HG03196 (cell line): ENCODE measurements at regions not wholly inside any gene's neighbourhood (a gene's known extent, or its start where the extent isn't known, plus 50 kb on each side); places are given as distances from the start of the nearest gene placed in this dataset.

Experiments used
- ATAC-seq: cut with Tn5 transposase; IDR thresholded peaks from one replicate; pipeline ENCODE4 v1.9.1; 2021; ENCODE audit not compliant: unreplicated experiment

DNA sequence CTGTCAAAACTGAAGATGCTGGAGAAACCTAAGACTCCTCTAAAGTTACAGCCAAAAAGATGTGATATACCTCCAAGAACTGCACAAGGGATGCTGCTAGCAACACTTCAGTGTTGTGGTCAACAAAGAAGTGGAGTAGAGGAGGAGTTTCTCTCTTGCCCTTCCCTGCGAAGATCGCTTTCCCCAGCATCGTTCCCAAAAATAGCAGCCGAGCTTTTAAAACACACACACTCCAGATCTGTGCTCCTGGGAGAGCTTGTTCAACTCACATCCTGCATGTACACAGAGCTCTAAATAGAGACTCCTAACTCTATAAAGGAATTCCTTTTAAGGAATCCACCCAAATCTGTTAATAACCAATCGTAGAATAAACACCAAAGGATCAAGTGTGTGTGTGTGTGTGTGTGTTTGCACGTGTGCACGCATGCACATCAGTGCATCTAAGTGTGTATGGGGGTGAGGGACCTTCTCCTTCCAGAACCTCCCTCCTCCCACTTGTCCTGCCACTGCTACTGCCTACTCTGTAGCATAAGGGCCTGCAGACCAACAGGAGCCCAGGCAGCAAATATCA is 58.5 kb downstream of the PSMG1 start:
- no peak for ATAC-seq

DNA sequence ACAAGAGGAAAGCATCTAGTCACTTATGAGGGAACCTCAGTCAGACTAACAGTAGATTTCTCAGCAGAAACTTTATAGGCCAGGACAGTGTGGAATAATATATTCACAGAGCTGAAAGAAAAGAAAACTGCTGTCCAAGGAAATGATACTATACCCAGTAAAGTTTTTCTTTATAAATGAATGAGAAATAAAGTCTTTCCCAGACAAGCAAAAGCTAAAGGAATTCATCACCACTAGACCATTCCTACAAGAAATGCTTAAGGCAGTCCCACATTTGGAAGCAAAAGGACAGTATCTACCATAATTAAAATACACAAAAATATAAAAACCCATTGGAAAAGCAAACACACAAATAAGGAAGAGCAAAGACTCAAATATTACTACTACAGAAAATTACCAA is 59.9 kb downstream of the PSMG1 start:
- ATAC-seq: no peak

DNA sequence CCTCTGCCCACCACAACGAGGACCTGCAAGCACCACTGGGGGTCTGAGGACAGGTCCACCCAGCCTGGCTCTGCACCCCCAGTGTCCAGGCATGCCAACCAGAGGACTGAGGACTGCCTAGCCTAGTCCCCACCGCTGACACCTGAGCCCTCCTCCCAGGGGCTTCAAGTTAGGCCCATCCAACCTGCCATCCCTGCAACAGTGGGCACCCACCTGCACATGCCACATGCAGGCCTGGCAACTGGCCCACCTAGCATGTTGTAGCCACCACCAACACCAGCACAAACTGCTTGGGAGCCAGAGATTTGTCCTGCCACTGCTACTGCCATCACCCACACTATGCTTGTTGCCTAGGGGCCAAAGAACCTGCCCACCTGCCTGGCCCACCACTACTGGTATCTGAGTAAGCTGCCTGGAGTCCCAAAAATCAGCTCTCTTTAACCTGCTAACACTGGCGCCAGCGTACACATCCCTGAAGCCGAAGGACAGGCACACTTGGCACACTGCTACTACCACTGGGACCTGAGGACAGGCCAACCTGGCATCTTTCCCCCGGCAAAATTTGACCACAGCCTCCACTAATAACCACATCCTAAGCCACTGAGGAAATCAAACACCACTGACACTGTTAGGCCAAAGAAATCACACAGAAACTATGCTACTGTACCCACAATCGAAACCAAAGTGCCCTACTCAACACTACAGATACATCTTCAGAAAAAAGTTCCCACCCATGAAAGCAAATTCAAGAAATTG is 61.5 kb downstream of the PSMG1 start:
- ATAC-seq: no peak

- no peak for ATAC-seq
These were observed 62.2 kb downstream of the PSMG1 start for GRCh38 chr21:39120876-39121599.

DNA sequence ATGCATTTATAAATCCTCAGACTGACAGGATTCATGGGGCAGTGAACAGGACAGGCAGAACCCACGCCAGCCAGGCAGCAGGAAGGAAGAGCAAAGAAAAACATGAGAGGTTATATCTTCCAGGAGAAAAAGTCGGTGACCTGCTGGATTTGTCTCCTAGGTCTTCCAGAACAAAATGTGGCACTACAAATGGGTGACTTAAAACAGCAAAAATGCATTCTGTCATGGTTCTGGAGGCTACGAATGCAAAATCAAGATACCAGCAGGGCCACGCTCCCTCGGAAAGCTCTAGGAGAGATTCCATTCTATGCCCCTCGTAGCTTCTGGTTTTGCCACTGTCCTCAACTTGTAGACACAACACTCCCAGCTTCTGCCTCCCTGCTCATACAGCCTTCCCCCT is 63.4 kb downstream of the PSMG1 start:
- ATAC-seq: no peak

- ATAC-seq: no peak
These were observed 64.5 kb downstream of the PSMG1 start for GRCh38 chr21:39118604-39119215.

- no peak for ATAC-seq
These were observed 65.2 kb downstream of the PSMG1 start for GRCh38 chr21:39118061-39118460.

DNA sequence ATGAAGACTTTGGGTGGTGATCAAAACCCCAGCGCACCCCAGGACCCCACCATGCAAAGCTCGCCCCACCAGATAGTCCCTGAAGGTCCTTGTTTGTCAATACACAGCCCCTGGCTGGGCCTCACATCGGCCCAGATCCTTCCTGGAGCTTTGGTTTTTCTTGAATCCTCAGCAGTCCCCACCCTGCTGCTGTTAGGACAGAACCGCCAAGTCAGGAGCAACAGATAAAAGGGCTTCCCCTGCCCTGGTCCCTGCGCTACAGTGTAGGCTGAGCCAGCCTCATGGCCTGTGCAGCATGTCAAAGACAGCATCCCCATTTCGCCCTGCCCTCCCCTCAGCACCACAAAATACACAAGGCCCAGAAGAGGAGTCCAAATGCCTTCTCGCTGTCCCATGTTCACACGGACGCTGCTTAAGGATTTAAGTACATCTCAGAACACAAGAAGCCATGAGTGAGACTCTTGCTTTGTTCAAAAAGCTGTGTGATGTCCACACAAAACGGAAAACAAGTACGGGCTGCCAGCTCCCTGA is 65.7 kb downstream of the PSMG1 start:
- ATAC-seq: no peak

GRCh38 chr21:39116761-39117439 is 66.4 kb downstream of the PSMG1 start:
- ATAC-seq: no peak

DNA sequence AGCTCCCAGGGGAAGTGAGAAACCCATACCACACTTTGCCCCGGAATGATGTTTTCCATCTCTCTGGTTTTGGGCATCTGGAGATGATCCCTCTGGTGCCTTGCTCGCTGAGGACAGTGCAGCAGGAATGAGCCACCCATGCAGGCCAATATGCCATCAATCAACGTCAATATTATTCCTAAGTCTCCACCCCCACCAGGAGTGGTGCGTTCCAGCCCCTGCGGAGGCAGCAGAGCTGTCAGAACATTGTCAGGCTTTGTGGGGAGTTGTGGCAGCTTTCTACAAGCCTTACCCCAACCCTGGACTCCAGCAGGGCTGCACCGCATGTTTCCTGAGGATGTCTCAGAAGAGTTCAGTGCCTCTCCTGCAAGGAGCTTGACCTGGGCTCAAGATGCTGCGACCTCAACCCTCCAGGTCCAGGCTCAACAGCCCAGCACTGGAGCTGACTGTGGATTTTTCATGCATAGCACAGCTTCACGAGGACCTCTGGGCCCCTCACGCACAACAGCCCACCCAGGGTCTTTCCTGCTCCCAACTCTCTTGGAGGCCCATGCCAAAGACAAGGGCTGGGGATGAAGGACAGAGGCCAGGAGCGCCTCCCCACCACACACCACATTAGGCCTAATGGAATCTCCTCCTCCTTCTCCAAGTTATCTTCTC is 67.5 kb downstream of the PSMG1 start:
- ATAC-seq: no peak

DNA sequence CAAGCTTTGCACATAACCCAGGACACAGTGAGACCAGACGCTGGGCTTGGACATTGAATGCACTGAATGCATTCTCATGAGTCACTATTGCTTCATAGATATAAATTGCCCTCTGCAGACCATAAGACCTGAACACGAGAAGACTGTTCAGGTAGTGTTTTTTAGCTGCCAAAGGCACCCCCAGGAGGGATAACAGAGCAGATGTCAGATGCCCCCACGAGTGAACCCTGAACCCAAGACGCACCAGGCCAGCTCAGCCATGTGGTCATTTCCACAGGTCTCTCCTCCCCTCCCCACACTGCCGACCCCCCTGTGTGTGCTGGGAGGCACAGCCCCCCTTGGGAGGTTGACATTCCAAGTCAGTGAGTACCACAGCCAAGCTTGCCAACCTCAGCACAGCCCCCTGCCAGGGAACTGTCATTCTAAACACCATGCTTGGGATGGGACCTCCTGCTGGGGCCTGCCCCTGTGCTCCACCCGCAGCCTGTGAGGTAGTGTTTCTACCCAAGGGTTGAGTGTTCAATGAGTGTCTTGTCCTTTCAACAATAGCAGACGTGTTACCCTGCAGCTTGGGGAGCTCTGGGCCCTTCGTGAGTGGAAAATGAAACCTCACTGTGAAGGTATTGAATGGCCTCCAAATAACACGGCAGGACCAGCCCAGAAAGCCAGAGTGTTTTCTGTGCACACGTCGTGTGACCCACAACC is 68.2 kb downstream of the PSMG1 start:
- ATAC-seq: no peak

- ATAC-seq: no peak
These were observed 71.2 kb downstream of the PSMG1 start for GRCh38 chr21:39111931-39112550.

- ATAC-seq: no peak
These were observed 72.8 kb downstream of the PSMG1 start for GRCh38 chr21:39110431-39110830.

DNA sequence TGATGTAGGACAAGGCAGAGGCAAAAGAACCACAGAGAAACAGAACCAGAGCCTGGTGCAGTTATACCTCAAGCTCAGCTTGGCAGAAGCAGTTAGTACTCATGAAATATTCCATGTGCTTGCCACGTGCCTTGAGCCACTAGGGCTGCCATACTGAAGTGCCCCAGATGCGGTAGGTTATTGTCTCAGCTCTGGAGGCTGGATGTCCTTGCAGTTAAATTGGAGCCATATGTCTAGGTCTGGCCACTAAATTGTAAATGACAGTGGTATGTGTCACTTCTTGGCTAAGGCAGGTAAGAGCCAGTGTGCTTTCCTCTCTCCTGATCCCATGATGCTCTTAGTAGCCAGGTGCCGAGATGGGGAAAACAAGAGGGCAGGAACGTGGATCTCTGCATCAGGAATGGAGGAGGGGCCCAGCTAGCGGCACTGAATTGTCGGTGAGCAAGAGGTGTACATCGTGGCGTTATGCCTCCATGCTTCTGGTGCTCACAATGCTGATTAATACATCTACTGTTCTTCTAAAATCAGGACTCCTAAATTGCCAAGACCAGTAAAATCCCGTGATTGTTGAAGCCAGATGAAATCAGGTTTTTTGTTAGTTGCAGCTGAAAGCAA is 73.5 kb downstream of the PSMG1 start:
- no peak for ATAC-seq

GRCh38 chr21:39109163-39109530 is 74.1 kb downstream of the PSMG1 start:
- no peak for ATAC-seq

DNA sequence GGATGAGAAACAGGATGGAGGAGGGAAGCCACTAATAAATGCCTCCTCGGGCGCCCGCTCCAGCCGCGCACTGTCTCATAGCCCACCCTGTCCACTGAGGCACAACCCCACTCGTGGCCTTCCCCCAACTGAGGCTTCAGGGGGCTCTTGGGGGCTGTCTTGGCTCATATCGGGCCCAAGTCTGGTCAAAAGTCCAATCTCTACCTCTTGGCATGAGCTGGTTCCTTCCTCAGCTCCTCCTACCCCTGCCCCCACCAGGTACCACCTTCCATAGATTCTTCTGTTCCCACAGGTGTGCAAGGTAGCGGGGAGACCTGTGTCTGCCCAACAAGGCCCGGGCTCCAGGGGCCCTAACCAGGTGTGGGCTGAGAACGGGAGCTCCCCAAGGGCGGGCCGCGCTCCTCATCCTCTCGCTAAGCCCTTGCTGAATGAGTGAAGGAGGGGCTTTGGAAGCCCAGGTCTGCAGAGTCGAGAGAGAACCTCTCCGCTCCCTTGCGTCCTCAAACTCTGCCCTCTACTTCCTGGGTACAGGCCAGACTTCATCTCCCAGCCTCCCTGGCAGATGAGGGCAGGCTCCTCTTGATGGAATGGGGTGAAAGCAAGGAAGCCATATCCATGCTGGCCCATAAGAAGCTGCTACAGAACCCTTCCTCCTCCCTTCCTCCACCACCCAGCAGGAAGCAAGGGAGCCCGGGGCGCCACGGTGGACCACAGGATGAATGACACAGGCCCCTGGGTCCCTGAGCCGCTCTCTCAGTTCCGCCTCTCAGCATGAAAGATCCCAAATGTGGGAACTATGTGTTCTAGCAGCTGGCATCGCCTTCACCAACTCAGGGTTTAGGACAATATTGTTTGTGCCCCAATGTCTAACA is 74.7 kb downstream of the PSMG1 start:
- no peak for ATAC-seq

DNA sequence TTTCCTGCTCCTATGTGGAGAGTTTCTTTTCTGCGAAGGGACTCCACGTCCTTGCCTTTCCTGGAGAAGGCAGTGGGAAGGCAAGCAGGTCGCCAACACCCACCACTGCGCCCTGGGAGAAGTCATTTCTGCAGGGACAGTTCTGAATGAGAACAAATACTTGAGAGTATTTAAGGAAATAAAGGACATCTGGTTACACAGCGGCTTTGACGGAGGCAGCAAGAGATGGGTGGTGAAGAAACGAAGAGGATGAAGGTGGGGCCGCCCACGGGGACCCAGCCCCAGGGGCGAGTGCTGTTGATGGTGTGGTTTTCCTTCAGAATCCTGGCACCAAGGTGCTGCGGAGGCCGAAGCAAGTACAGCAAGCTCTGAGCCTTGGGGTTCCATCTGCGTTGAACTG is 75.5 kb downstream of the PSMG1 start:
- ATAC-seq: no peak

GRCh38 chr21:39106881-39107462 is 76.3 kb downstream of the PSMG1 start:
- ATAC-seq: no peak
